GM12878 (cell line): ENCODE measurements at regions not wholly inside any gene's neighbourhood (a gene's known extent, or its start where the extent isn't known, plus 50 kb on each side); places are given as distances from the start of the nearest gene placed in this dataset.

ENCODE experiments used
- DPF2 ChIP-seq: fragments of 450-650 bp; IDR thresholded peaks from 2 replicates; pipeline ENCODE4 v1.6.1; 2017; ENCODE audit warnings: mild to moderate bottlenecking
- E4F1 ChIP-seq: fragments of 450-650 bp; IDR thresholded peaks from 2 replicates; pipeline ENCODE4 v1.6.1; 2018; ENCODE audit warnings: borderline replicate concordance, mild to moderate bottlenecking; ENCODE audit not compliant: partially characterized antibody
- HCFC1 ChIP-seq: fragments of 150-350 bp; IDR thresholded peaks from 2 replicates; pipeline ENCODE4 v1.6.1; 2014; ENCODE audit warnings: low read length
- MXI1 ChIP-seq: fragments of 150-350 bp; IDR thresholded peaks from 2 replicates; pipeline ENCODE4 v1.6.1; 2011; ENCODE audit warnings: low read depth, mild to moderate bottlenecking, inconsistent platforms, low read length, improper control_type of control experiment
- PAX8 ChIP-seq: fragments of 450-650 bp; IDR thresholded peaks from 2 replicates; pipeline ENCODE4 v1.6.1; 2017; ENCODE audit warnings: mild to moderate bottlenecking, moderate library complexity
- POU2F2 ChIP-seq: IDR thresholded peaks from 3 replicates; pipeline ENCODE4 v1.6.1; 2011; ENCODE audit warnings: low read depth, mild to moderate bottlenecking, low read length, borderline replicate concordance
- RCOR1 ChIP-seq: conservative IDR thresholded peaks from 2 replicates; pipeline ENCODE4 v1.6.1; 2012; ENCODE audit warnings: low read depth, low read length, improper control_type of control experiment
- SIX5 ChIP-seq: IDR thresholded peaks from 2 replicates; pipeline ENCODE4 v1.6.1; 2011; ENCODE audit warnings: mild to moderate bottlenecking, low read depth, low read length, moderate library complexity; ENCODE audit not compliant: severe bottlenecking
- TCF7 ChIP-seq: IDR thresholded peaks from 2 replicates; pipeline ENCODE4 v1.6.1; 2014; ENCODE audit warnings: antibody characterized with exemption, borderline replicate concordance
- ZNF622 ChIP-seq: fragments of 450-650 bp; IDR thresholded peaks from 2 replicates; pipeline ENCODE4 v1.6.1; 2017; ENCODE audit warnings: mild to moderate bottlenecking, inconsistent platforms
- TF ChIP-seq, protein P1 (sequence below), 3 experiments: IDR thresholded peaks in 2 of 3; conservative IDR thresholded peaks in 1 of 3; 2 replicates each; pipeline ENCODE4 v1.5.1; 2011; ENCODE audit warnings: low read depth in 3 of 3, low read length in 3 of 3, mild to moderate bottlenecking in 3 of 3, control low read depth in 2 of 3, moderate library complexity in 2 of 3, inconsistent platforms in 1 of 3, mixed read lengths in 1 of 3; ENCODE audit not compliant: control insufficient read depth in 2 of 3, insufficient read depth in 1 of 3; ENCODE audit errors: extremely low read depth in 1 of 3
- TF ChIP-seq, protein P2 (sequence below): IDR thresholded peaks from 2 replicates; pipeline ENCODE4 v1.6.1; 2011; ENCODE audit warnings: low read depth, mild to moderate bottlenecking, low read length, moderate library complexity, borderline replicate concordance; ENCODE audit errors: extremely low read depth

GRCh38 chr14:97021571-97022168, 224.5 kb downstream of the VRK1 start (continued):
- TF ChIP-seq, protein P1, sequence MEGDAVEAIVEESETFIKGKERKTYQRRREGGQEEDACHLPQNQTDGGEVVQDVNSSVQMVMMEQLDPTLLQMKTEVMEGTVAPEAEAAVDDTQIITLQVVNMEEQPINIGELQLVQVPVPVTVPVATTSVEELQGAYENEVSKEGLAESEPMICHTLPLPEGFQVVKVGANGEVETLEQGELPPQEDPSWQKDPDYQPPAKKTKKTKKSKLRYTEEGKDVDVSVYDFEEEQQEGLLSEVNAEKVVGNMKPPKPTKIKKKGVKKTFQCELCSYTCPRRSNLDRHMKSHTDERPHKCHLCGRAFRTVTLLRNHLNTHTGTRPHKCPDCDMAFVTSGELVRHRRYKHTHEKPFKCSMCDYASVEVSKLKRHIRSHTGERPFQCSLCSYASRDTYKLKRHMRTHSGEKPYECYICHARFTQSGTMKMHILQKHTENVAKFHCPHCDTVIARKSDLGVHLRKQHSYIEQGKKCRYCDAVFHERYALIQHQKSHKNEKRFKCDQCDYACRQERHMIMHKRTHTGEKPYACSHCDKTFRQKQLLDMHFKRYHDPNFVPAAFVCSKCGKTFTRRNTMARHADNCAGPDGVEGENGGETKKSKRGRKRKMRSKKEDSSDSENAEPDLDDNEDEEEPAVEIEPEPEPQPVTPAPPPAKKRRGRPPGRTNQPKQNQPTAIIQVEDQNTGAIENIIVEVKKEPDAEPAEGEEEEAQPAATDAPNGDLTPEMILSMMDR (IDR thresholded peaks at IDR 0.05 in 2 of 3, conservative IDR thresholded peaks at IDR 0.05 in 1 of 3; ENCODE audit: control insufficient read depth in 2 of 3, extremely low read depth in 1 of 3, insufficient read depth in 1 of 3, low read depth in 3 of 3, low read length in 3 of 3): no peak
- peak; percentile 51; the same call in 1 of the 2 replicates for TF ChIP-seq HCFC1
- no peak for TF ChIP-seq ZNF622
- peak; percentile 70 for TF ChIP-seq SIX5
- no peak for TF ChIP-seq POU2F2
- TF ChIP-seq DPF2: no peak
- no peak for TF ChIP-seq MXI1
- no peak for TF ChIP-seq E4F1
- TF ChIP-seq, protein P2, sequence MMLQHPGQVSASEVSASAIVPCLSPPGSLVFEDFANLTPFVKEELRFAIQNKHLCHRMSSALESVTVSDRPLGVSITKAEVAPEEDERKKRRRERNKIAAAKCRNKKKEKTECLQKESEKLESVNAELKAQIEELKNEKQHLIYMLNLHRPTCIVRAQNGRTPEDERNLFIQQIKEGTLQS: 0 out of 2 replicates have a peak, but pooled peaks have one; percentile 52
- TF ChIP-seq TCF7: no peak
- no peak for TF ChIP-seq PAX8
- no peak for TF ChIP-seq RCOR1
